ENCODE measurements at regions not wholly inside any gene's neighbourhood (a gene's known extent, or its start where the extent isn't known, plus 50 kb on each side); places are given as distances from the start of the nearest gene placed in this dataset.

GRCh38 chr2:167875529-167875928, 371.9 kb downstream of the STK39 start:
- H3K27me3 ChIP-seq: no peaks in the 10 kb centered on the region
- no peak overlapping the region for H3K27ac ChIP-seq
- TF ChIP-seq POLR2AphosphoS5 (IDR thresholded peaks at IDR 0.05) (no peak), POLR2A (IDR thresholded peaks at IDR 0.05) (no peak), CTCF (IDR thresholded peaks at IDR 0.05) (no peak), EP300 (IDR thresholded peaks at IDR 0.05) (no peak)
- WGBS, 2 donors: 91 to 94% methylated on average over 4 of the region's 4 CpGs
- intact Hi-C loops (cut with DNase I): no loop called here
- no peak for DNase-seq
- H3K9me3 ChIP-seq: no peaks in the 10 kb centered on the region
- H3K4me3 ChIP-seq: no peak overlapping the region
- H3K4me1 ChIP-seq: no peaks in the 10 kb centered on the region
- no peaks in the 10 kb centered on the region for H3K36me3 ChIP-seq

- H3K9me3 ChIP-seq: no peaks in the 10 kb centered on the region
- intact Hi-C loops (cut with DNase I): no loop called here
- no peaks in the 10 kb centered on the region for H3K27me3 ChIP-seq
- H3K4me1 ChIP-seq: no peaks in the 10 kb centered on the region
- WGBS, 2 donors: 97 to 98% methylated on average over 4 of the region's 4 CpGs
- H3K4me3 ChIP-seq: no peak overlapping the region
- H3K36me3 ChIP-seq: no peaks in the 10 kb centered on the region
- TF ChIP-seq POLR2AphosphoS5 (IDR thresholded peaks at IDR 0.05) (no peak), POLR2A (IDR thresholded peaks at IDR 0.05) (no peak), EP300 (IDR thresholded peaks at IDR 0.05) (no peak), CTCF (IDR thresholded peaks at IDR 0.05) (no peak)
- no peak for DNase-seq
- no peak overlapping the region for H3K27ac ChIP-seq
These were observed 372.6 kb downstream of the STK39 start for GRCh38 chr2:167874812-167875211.

- no peaks in the 10 kb centered on the region for H3K36me3 ChIP-seq
- no peaks in the 10 kb centered on the region for H3K9me3 ChIP-seq
- H3K4me3 ChIP-seq: no peak overlapping the region
- 91 to 96% methylated on average over 2 of the region's 2 CpGs for WGBS, 2 donors
- TF ChIP-seq POLR2AphosphoS5 (IDR thresholded peaks at IDR 0.05) (no peak), POLR2A (IDR thresholded peaks at IDR 0.05) (no peak)
- no peaks in the 10 kb centered on the region for H3K27me3 ChIP-seq
- intact Hi-C loops (cut with DNase I): no loop called here
- H3K4me1 ChIP-seq: no peaks in the 10 kb centered on the region
- H3K27ac ChIP-seq: no peak overlapping the region
- no peak for DNase-seq
These were observed 376.1 kb downstream of the STK39 start for GRCh38 chr2:167871286-167871685.

GRCh38 chr2:167869200-167869599, 378.2 kb downstream of the STK39 start:
- Histone ChIP-seq H3K27ac (no peak overlapping the region), H3K9me3 (no peaks in the 10 kb centered on the region), H3K4me1 (peaks cover 0 to 5% (median 0%) of the 10 kb centered on the region in 4 donors), H3K36me3 (no peaks in the 10 kb centered on the region), H3K27me3 (no peaks in the 10 kb centered on the region), H3K4me3 (no peak overlapping the region)
- WGBS, 2 donors: 81 to 83% methylated on average over 6 of the region's 6 CpGs
- TF ChIP-seq CTCF (IDR thresholded peaks at IDR 0.05) (no peak), EP300 (IDR thresholded peaks at IDR 0.05) (no peak), POLR2AphosphoS5 (IDR thresholded peaks at IDR 0.05) (no peak), POLR2A (IDR thresholded peaks at IDR 0.05) (no peak)
- no peak for DNase-seq
- intact Hi-C loops (cut with DNase I): no loop called here

GRCh38 chr2:167863377-167863776, 384.0 kb downstream of the STK39 start:
- DNase-seq: no peak
- Histone ChIP-seq H3K36me3 (no peaks in the 10 kb centered on the region), H3K9me3 (no peaks in the 10 kb centered on the region), H3K4me1 (peaks cover 0 to 6% (median 0%) of the 10 kb centered on the region in 4 donors), H3K27ac (no peak overlapping the region), H3K27me3 (no peaks in the 10 kb centered on the region), H3K4me3 (no peak overlapping the region)
- TF ChIP-seq CTCF (IDR thresholded peaks at IDR 0.05) (no peak), POLR2AphosphoS5 (IDR thresholded peaks at IDR 0.05) (no peak), POLR2A (IDR thresholded peaks at IDR 0.05) (no peak), EP300 (IDR thresholded peaks at IDR 0.05) (no peak)
- intact Hi-C loops (cut with DNase I): no loop called here
- WGBS, 2 donors: 92 to 94% methylated on average over 2 of the region's 2 CpGs
